ENCODE measurements at regions not wholly inside any gene's neighbourhood (a gene's known extent, or its start where the extent isn't known, plus 50 kb on each side); places are given as distances from the start of the nearest gene placed in this dataset.

- DNase-seq (ENCODE audit: low read depth in 4 of 4, low spot score in 2 of 4): no peak
Measured at GRCh38 chr10:4219901-4220300, 434.9 kb upstream of the KLF6 start.

GRCh38 chr10:4217653-4218052 is 432.6 kb upstream of the KLF6 start:
- no peak for DNase-seq (ENCODE audit: low read depth in 4 of 4, low spot score in 2 of 4)

- no peak for DNase-seq (ENCODE audit: low read depth in 4 of 4, low spot score in 2 of 4)
Measured at GRCh38 chr10:4217187-4217586, 432.2 kb upstream of the KLF6 start.

GRCh38 chr10:4216726-4217125 is 431.7 kb upstream of the KLF6 start:
- DNase-seq (ENCODE audit: low read depth in 4 of 4, low spot score in 2 of 4): no peak

GRCh38 chr10:4215963-4216575 is 431.1 kb upstream of the KLF6 start:
- no peak for DNase-seq (ENCODE audit: low read depth in 4 of 4, low spot score in 2 of 4)

- no peak for DNase-seq (ENCODE audit: low read depth in 4 of 4, low spot score in 2 of 4)
Measured at GRCh38 chr10:4215485-4215884, 430.5 kb upstream of the KLF6 start.

- DNase-seq (ENCODE audit: low read depth in 4 of 4, low spot score in 2 of 4): no peak
Measured at GRCh38 chr10:4214908-4215307, 429.9 kb upstream of the KLF6 start.

- no peak for DNase-seq (ENCODE audit: low read depth in 4 of 4, low spot score in 2 of 4)
Measured at GRCh38 chr10:4213441-4213840, 428.4 kb upstream of the KLF6 start.

- no peak for DNase-seq (ENCODE audit: low read depth in 4 of 4, low spot score in 2 of 4)
Measured at GRCh38 chr10:4212111-4212630, 427.2 kb upstream of the KLF6 start.

GRCh38 chr10:4208499-4208898 is 423.5 kb upstream of the KLF6 start:
- DNase-seq (ENCODE audit: low read depth in 4 of 4, low spot score in 2 of 4): no peak

- DNase-seq (ENCODE audit: low read depth in 4 of 4, low spot score in 2 of 4): no peak
Measured at GRCh38 chr10:4205113-4205512, 420.1 kb upstream of the KLF6 start.

GRCh38 chr10:4202938-4203337 is 417.9 kb upstream of the KLF6 start:
- no peak for DNase-seq (ENCODE audit: low read depth in 4 of 4, low spot score in 2 of 4)

- no peak for DNase-seq (ENCODE audit: low read depth in 4 of 4, low spot score in 2 of 4)
Measured at GRCh38 chr10:4201866-4202825, 417.1 kb upstream of the KLF6 start.

- DNase-seq (ENCODE audit: low read depth in 4 of 4, low spot score in 2 of 4): no peak
Measured at GRCh38 chr10:4199196-4199595, 414.2 kb upstream of the KLF6 start.

- no peak for DNase-seq (ENCODE audit: low read depth in 4 of 4, low spot score in 2 of 4)
Measured at GRCh38 chr10:4198216-4198615, 413.2 kb upstream of the KLF6 start.

- no peak for DNase-seq (ENCODE audit: low read depth in 4 of 4, low spot score in 2 of 4)
Measured at GRCh38 chr10:4197676-4198075, 412.7 kb upstream of the KLF6 start.

- no peak for DNase-seq (ENCODE audit: low read depth in 4 of 4, low spot score in 2 of 4)
Measured at GRCh38 chr10:4196771-4197390, 411.9 kb upstream of the KLF6 start.

GRCh38 chr10:4196183-4196582 is 411.2 kb upstream of the KLF6 start:
- DNase-seq (ENCODE audit: low read depth in 4 of 4, low spot score in 2 of 4): no peak

GRCh38 chr10:4195213-4195612 is 410.2 kb upstream of the KLF6 start:
- DNase-seq (ENCODE audit: low read depth in 4 of 4, low spot score in 2 of 4): no peak

GRCh38 chr10:4194231-4194630 is 409.2 kb upstream of the KLF6 start:
- DNase-seq (ENCODE audit: low read depth in 4 of 4, low spot score in 2 of 4): no peak

- DNase-seq (ENCODE audit: low read depth in 4 of 4, low spot score in 2 of 4): no peak
Measured at GRCh38 chr10:4191894-4192293, 406.9 kb upstream of the KLF6 start.
